Activated B cell treated with CpG ODN at 0.5 μM for 24 hours (primary cell): ENCODE measurements at regions not wholly inside any gene's neighbourhood (a gene's known extent, or its start where the extent isn't known, plus 50 kb on each side); places are given as distances from the start of the nearest gene placed in this dataset.

ENCODE experiments used
- ATAC-seq: fragments of 200-7000 bp; cut with Tn5 transposase; one replicate; pipeline ENCODE4 v1.10.0; 2021; ENCODE audit warnings: low read depth, mild to moderate bottlenecking, moderate library complexity
- CTCF ChIA-PET: fragments of 350-600 bp; sonication (Branson Sonifier 250); formaldehyde crosslinking; loops from one replicate; lab custom pipeline; 2021; ENCODE audit warnings: antibody characterized with exemption; lab: Charles Lee
- POLR2A ChIA-PET: fragments of 350-600 bp; sonication (Branson Sonifier 250); formaldehyde crosslinking; loops from one replicate; lab custom pipeline; 2021; ENCODE audit warnings: antibody characterized with exemption; lab: Charles Lee
- DNase-seq: peaks from one replicate; pipeline ENCODE4 v3.0.0; 2022
- H3K27ac Mint-ChIP-seq: one replicate; pipeline ENCODE4 v1.8.0; 2020; ENCODE audit warnings: mixed read lengths
- H3K27me3 Mint-ChIP-seq: one replicate; pipeline ENCODE4 v1.8.0; 2021; ENCODE audit warnings: mixed read lengths
- H3K36me3 Mint-ChIP-seq: one replicate; pipeline ENCODE4 v1.8.0; 2021; ENCODE audit warnings: low read depth, mixed read lengths
- H3K4me1 Mint-ChIP-seq: one replicate; pipeline ENCODE4 v1.8.0; 2021; ENCODE audit warnings: mixed read lengths
- H3K4me3 Mint-ChIP-seq: one replicate; pipeline ENCODE4 v1.8.0; 2020; ENCODE audit warnings: mild to moderate bottlenecking, mixed read lengths
- H3K9me3 Mint-ChIP-seq: one replicate; pipeline ENCODE4 v1.8.0; 2020; ENCODE audit warnings: mixed read lengths
- intact Hi-C: fragments of 100-400 bp; cut with micrococcal nuclease; formaldehyde crosslinking; loops from one replicate; pipeline ENCODE4 v1.15.1; 2024
- TF ChIP-seq, protein P1 (sequence below): fragments of 200-600 bp; IDR thresholded peaks from one replicate; pipeline ENCODE4 v1.8.0; 2022; ENCODE audit warnings: antibody characterized with exemption, mild to moderate bottlenecking

DNA sequence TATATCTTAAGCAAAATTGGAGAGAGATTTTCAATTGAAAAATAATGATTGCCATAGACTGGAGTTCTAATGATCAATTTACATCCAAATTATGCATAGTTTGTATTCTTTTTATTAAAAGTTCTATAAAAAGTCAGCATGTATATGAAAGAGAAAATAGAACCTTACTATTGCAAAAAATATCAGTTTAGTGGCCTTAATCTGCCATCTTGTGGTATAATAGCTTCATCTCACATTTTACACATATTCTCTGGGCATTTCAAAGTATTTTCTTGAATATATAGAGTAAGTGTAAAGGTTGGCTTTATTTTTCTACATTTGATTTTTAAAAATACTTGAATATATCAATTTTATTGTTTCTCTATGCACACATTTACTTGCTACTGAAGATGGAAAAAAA lies 1858.6 kb upstream of the CDH9 start:
- H3K4me1 Mint-ChIP-seq: no peaks in the 10 kb centered on the region
- CTCF ChIA-PET: no interaction called here
- no peak overlapping the region for H3K4me3 Mint-ChIP-seq
- ATAC-seq: no peak
- no peak for DNase-seq
- no peaks in the 10 kb centered on the region for H3K36me3 Mint-ChIP-seq
- H3K9me3 Mint-ChIP-seq: no peaks in the 10 kb centered on the region
- no peak overlapping the region for H3K27ac Mint-ChIP-seq
- H3K27me3 Mint-ChIP-seq: no peaks in the 10 kb centered on the region
- TF ChIP-seq, protein P1, sequence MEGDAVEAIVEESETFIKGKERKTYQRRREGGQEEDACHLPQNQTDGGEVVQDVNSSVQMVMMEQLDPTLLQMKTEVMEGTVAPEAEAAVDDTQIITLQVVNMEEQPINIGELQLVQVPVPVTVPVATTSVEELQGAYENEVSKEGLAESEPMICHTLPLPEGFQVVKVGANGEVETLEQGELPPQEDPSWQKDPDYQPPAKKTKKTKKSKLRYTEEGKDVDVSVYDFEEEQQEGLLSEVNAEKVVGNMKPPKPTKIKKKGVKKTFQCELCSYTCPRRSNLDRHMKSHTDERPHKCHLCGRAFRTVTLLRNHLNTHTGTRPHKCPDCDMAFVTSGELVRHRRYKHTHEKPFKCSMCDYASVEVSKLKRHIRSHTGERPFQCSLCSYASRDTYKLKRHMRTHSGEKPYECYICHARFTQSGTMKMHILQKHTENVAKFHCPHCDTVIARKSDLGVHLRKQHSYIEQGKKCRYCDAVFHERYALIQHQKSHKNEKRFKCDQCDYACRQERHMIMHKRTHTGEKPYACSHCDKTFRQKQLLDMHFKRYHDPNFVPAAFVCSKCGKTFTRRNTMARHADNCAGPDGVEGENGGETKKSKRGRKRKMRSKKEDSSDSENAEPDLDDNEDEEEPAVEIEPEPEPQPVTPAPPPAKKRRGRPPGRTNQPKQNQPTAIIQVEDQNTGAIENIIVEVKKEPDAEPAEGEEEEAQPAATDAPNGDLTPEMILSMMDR: no peak
- POLR2A ChIA-PET: no interaction called here
- intact Hi-C loops: no loop called here

DNA sequence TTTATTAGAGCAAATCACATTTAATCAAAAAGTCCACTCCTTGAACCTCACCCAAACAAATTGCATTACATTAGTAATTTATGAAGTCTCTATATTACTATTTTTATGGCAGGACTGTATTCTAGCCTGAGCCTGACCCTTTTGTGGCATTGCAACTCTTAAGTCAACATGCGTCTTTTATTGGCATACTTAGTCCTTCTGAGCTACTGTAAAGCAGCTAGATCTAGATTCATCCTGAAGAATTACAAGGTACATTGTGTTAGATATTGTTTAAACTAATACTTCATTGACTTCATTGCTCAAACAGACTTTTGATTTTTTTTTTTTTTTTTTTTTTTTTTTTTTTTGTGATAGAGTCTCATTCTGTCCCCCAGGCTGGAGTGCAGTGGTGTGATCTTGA lies 1842.5 kb upstream of the CDH9 start:
- ChIA-PET POLR2A (no interaction called here), CTCF (no interaction called here)
- no peak for ATAC-seq
- H3K9me3 Mint-ChIP-seq: peaks cover 12% of the 10 kb centered on the region
- H3K4me3 Mint-ChIP-seq: no peak overlapping the region
- H3K27ac Mint-ChIP-seq: no peak overlapping the region
- H3K4me1 Mint-ChIP-seq: no peaks in the 10 kb centered on the region
- no peak for DNase-seq
- no peaks in the 10 kb centered on the region for H3K27me3 Mint-ChIP-seq
- TF ChIP-seq, protein P1: no peak
- no peaks in the 10 kb centered on the region for H3K36me3 Mint-ChIP-seq
- intact Hi-C loops: no loop called here

DNA sequence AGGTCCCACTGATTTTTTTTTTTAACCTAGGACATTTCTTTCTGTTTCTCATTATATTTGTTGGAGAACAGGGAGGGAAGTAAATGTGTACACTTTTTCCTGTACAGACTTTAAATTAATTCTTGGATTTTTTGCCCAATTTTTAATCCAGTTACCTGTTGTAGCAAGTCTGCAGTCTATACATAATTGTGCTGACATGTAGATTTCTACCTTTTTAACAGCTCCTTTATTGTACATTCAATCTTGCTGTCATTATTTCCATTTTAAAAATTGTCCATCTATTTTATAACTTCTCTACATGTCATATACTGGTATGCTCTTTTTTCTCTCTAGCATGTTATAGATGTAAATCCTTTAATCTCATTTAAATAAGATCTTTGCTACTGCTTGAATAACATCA lies 1838.7 kb upstream of the CDH9 start:
- no peak overlapping the region for H3K4me3 Mint-ChIP-seq
- H3K27me3 Mint-ChIP-seq: no peaks in the 10 kb centered on the region
- DNase-seq: no peak
- H3K9me3 Mint-ChIP-seq: peaks cover 4% of the 10 kb centered on the region
- TF ChIP-seq, protein P1: no peak
- no peaks in the 10 kb centered on the region for H3K36me3 Mint-ChIP-seq
- intact Hi-C loops: no loop called here
- no peak for ATAC-seq
- H3K27ac Mint-ChIP-seq: no peak overlapping the region
- H3K4me1 Mint-ChIP-seq: no peaks in the 10 kb centered on the region
- POLR2A ChIA-PET: no interaction called here
- CTCF ChIA-PET: no interaction called here

DNA sequence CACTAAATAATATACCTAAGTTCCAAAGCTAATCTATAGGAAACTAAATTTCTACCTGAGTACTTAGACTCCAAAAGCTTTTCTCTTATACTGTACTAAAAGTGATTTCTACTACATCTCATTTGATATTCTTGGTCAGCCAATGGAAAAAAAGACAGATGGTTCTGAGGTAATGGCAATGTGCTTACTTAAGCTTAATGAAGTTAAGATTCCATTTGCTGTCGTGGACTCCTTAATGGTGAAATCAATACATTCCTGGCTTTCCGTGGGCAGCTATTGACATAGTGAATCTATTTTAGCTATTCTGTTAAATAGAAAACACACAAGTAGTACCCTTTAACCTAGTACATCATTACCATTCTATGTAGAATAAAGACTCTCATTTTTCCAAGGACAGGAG lies 1825.6 kb upstream of the CDH9 start:
- Mint-ChIP-seq H3K27me3 (no peaks in the 10 kb centered on the region), H3K4me1 (no peaks in the 10 kb centered on the region), H3K27ac (no peak overlapping the region), H3K9me3 (peaks cover 8% of the 10 kb centered on the region), H3K36me3 (no peaks in the 10 kb centered on the region), H3K4me3 (no peak overlapping the region)
- intact Hi-C loops: no loop called here
- DNase-seq (no peak), ATAC-seq (no peak)
- POLR2A ChIA-PET: no interaction called here
- TF ChIP-seq, protein P1: no peak
- CTCF ChIA-PET: no interaction called here

- intact Hi-C loops: no loop called here
- ATAC-seq (no peak), DNase-seq (no peak)
- Mint-ChIP-seq H3K4me1 (no peaks in the 10 kb centered on the region), H3K4me3 (no peak overlapping the region), H3K36me3 (no peaks in the 10 kb centered on the region), H3K27me3 (no peaks in the 10 kb centered on the region), H3K9me3 (peaks cover 11% of the 10 kb centered on the region), H3K27ac (no peak overlapping the region)
- ChIA-PET POLR2A (no interaction called here), CTCF (no interaction called here)
- TF ChIP-seq, protein P1: no peak
Measured at GRCh38 chr5:28862860-28863196, 1824.4 kb upstream of the CDH9 start.
